DOHH2 (cell line): ENCODE measurements at regions not wholly inside any gene's neighbourhood (a gene's known extent, or its start where the extent isn't known, plus 50 kb on each side); places are given as distances from the start of the nearest gene placed in this dataset.
"Not testable (repeated sequence)": the region's sequence is repeated elsewhere in the genome, so short reads cannot be mapped to it uniquely, and the experiment has no call there.

Source experiments
- H3F3A ChIP-seq: fragments of 200-600 bp; sonication (generic), shearing (Covaris generic); 2 replicates; pipeline ENCODE4 v1.6.0; 2016; ENCODE audit warnings: antibody characterized with exemption, mild to moderate bottlenecking; ENCODE audit not compliant: control insufficient read depth, insufficient read depth
- H3K27ac ChIP-seq: fragments of 200-600 bp; sonication (generic); 2 replicates; pipeline ENCODE4 v1.5.1; 2014; ENCODE audit warnings: low read depth, mild to moderate bottlenecking, low read length, moderate library complexity
- H3K27me3 ChIP-seq: fragments of 200-600 bp; sonication (generic); 2 replicates; pipeline ENCODE4 v1.6.1; 2014; ENCODE audit warnings: mild to moderate bottlenecking, low read length, mixed read lengths; ENCODE audit not compliant: control insufficient read depth
- H3K36me3 ChIP-seq: fragments of 200-600 bp; sonication (generic); 2 replicates; pipeline ENCODE4 v1.6.1; 2014; ENCODE audit warnings: mild to moderate bottlenecking, low read length, moderate library complexity, mixed read lengths; ENCODE audit not compliant: control insufficient read depth
- H3K4me1 ChIP-seq: fragments of 200-600 bp; sonication (generic); 2 replicates; pipeline ENCODE4 v1.6.1; 2014; ENCODE audit warnings: mild to moderate bottlenecking, low read length, mixed read lengths; ENCODE audit not compliant: control insufficient read depth
- H3K4me2 ChIP-seq: fragments of 200-600 bp; sonication (generic); 2 replicates; pipeline ENCODE4 v1.6.0; 2014; ENCODE audit warnings: mild to moderate bottlenecking, low read length, moderate library complexity
- H3K4me3 ChIP-seq: fragments of 200-600 bp; sonication (generic); 2 replicates; pipeline ENCODE4 v1.5.1; 2014; ENCODE audit warnings: mild to moderate bottlenecking, low read length, mixed read lengths
- H3K79me2 ChIP-seq: fragments of 200-600 bp; sonication (generic); 2 replicates; pipeline ENCODE4 v1.6.1; 2014; ENCODE audit warnings: mild to moderate bottlenecking, low read length, mixed read lengths; ENCODE audit not compliant: control insufficient read depth
- H3K9me2 ChIP-seq: fragments of 200-600 bp; sonication (generic); replicated peaks from 2 replicates; pipeline ENCODE4 v1.6.1; 2014; ENCODE audit warnings: mild to moderate bottlenecking, low read length, mixed read lengths; ENCODE audit not compliant: control insufficient read depth
- H3K9me3 ChIP-seq: fragments of 200-600 bp; sonication (generic); 2 replicates; pipeline ENCODE4 v1.6.1; 2014; ENCODE audit warnings: antibody characterized with exemption, low read length, mixed read lengths; ENCODE audit not compliant: control insufficient read depth, insufficient read depth
- H4K20me1 ChIP-seq: fragments of 200-600 bp; sonication (generic); 2 replicates; pipeline ENCODE4 v1.6.0; 2014; ENCODE audit warnings: low read depth, mild to moderate bottlenecking, antibody characterized with exemption, low read length, moderate library complexity; ENCODE audit not compliant: control insufficient read depth, insufficient read depth
- EZH2phosphoT487 ChIP-seq: fragments of 200-600 bp; sonication (generic); IDR thresholded peaks from 2 replicates; pipeline ENCODE4 v1.6.1; 2017; ENCODE audit warnings: borderline replicate concordance, mild to moderate bottlenecking, antibody characterized with exemption, low read length, moderate library complexity, mixed read lengths
- TF ChIP-seq, protein P1 (sequence below): fragments of 200-600 bp; sonication (generic); IDR thresholded peaks from one replicate; pipeline ENCODE4 v1.5.1; 2014; ENCODE audit warnings: antibody characterized with exemption, mild to moderate bottlenecking, low read depth, low read length; ENCODE audit not compliant: poor library complexity, severe bottlenecking

DNA sequence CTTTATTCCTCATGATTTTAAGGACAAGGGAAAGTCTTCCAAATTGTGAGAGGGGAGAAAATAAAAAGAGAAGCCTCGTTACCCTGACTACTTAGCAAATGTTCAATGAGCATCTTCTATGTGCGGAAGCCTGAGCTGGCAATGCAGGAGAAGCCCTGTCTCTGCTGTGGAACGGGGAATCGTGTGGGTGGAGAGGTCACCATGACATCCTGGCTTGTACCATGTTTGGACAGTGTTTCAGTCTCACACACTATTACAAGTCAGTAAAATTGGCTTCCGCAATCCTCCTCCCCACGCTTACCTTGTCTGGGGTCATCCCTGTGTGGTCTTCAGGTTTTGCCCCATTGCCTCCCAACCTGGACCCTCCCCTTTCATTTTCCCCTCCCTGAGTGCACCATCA lies 65.0 kb upstream of the PPM1B start:
- H3K9me3 ChIP-seq, result no peaks in the 10 kb centered on the region
- no peaks in the 10 kb centered on the region for H3K27me3 ChIP-seq
- peaks cover 32% of the 10 kb centered on the region for H3K4me1 ChIP-seq
- H4K20me1 ChIP-seq, result no peaks in the 10 kb centered on the region
- H3K4me2 ChIP-seq, result no peak overlapping the region
- H3K79me2 ChIP-seq, result no peaks in the 10 kb centered on the region
- no peak overlapping the region for H3K27ac ChIP-seq
- no peaks in the 10 kb centered on the region for H3K36me3 ChIP-seq
- no peaks in the 10 kb centered on the region for H3F3A ChIP-seq
- no peaks in the 10 kb centered on the region for H3K9me2 ChIP-seq
- no peak overlapping the region for H3K4me3 ChIP-seq
- TF ChIP-seq EZH2phosphoT487, result no peak
- TF ChIP-seq, protein P1, sequence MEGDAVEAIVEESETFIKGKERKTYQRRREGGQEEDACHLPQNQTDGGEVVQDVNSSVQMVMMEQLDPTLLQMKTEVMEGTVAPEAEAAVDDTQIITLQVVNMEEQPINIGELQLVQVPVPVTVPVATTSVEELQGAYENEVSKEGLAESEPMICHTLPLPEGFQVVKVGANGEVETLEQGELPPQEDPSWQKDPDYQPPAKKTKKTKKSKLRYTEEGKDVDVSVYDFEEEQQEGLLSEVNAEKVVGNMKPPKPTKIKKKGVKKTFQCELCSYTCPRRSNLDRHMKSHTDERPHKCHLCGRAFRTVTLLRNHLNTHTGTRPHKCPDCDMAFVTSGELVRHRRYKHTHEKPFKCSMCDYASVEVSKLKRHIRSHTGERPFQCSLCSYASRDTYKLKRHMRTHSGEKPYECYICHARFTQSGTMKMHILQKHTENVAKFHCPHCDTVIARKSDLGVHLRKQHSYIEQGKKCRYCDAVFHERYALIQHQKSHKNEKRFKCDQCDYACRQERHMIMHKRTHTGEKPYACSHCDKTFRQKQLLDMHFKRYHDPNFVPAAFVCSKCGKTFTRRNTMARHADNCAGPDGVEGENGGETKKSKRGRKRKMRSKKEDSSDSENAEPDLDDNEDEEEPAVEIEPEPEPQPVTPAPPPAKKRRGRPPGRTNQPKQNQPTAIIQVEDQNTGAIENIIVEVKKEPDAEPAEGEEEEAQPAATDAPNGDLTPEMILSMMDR, result no peak

DNA sequence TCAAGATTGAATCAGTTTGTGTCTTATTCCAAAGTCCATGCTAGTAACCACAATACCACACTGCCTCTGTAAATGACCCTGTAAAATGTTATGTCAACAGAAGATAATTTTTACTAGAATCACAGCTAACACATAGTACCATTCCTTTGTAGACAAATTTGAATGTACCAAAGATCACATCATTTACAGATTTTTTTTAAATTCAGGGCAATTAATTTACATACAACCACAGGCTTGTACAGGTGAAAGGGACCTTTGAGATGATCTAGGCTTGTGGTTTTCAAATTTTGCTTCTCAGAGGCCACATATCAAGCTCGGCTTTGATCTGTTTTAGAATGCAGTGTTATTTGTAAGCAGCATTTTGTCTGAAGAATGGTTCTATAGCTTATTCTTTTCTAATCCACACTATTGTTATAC lies 63.8 kb upstream of the PPM1B start:
- H3K9me2 ChIP-seq, result no peaks in the 10 kb centered on the region
- peaks cover 32% of the 10 kb centered on the region for H3K4me1 ChIP-seq
- no peak overlapping the region for H3K4me2 ChIP-seq
- no peaks in the 10 kb centered on the region for H3F3A ChIP-seq
- no peak overlapping the region for H3K27ac ChIP-seq
- H3K27me3 ChIP-seq, result no peaks in the 10 kb centered on the region
- no peaks in the 10 kb centered on the region for H3K9me3 ChIP-seq
- H3K4me3 ChIP-seq, result no peak overlapping the region
- H3K36me3 ChIP-seq, result no peaks in the 10 kb centered on the region
- H4K20me1 ChIP-seq, result no peaks in the 10 kb centered on the region
- H3K79me2 ChIP-seq, result no peaks in the 10 kb centered on the region
- TF ChIP-seq EZH2phosphoT487, result no peak
- TF ChIP-seq, protein P1, result no peak

DNA sequence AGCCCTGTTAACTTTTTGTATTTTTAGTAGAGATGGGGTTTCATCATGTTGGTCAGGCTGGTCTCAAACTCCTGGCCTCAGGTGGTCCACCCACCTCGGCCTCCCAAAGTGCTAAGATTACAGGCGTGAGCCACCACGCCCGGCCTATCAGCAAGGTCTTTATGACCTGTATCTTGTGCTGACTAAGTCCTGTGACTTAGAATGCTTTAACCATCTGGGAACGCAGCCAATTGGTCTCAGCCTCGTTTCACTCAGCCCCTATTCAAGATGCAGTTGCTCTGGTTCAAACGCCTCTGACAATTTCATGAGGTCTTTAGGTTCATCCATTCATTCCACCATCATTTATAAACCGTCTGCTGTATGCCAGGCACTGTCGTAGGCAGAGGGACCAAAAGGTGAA lies 62.2 kb upstream of the PPM1B start:
- H3K4me3 ChIP-seq, H3K36me3 ChIP-seq, H3F3A ChIP-seq, H3K27me3 ChIP-seq, H3K9me2 ChIP-seq, H3K27ac ChIP-seq, H3K79me2 ChIP-seq, H3K9me3 ChIP-seq, H4K20me1 ChIP-seq, H3K4me2 ChIP-seq: not testable (repeated sequence)
- peaks cover 21% of the 10 kb centered on the region for H3K4me1 ChIP-seq

DNA sequence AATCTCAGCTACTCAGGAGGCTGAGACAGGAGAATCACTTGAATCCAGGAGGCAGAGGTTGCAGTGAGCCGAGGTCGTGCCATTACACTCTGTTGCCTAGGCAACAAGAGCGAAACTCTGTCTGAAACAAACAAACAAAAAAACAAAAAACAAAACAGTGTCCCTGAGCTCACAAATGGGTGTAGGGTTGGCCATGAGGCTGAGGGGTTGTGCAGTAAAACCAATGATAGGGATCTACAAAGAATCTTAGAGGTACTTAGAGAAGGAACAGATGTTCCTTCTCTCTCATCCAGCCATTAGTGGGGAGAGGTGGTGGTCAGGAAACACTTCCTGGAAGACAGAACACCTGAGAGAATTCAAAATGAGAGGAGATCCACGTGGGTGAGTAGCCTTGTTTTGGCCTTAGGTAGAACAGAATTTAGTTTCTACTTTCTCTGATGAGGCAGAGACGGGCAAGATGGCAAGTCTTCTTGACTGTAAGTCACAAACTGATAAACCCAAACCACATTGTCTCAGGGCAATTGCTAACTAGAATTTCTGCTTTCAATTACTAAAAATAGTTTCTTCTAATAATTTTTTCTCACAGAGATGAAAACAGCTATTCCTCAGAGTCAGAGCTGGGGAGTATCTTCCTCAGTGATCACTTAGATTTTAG lies 61.5 kb upstream of the PPM1B start:
- no peaks in the 10 kb centered on the region for H3K9me2 ChIP-seq
- H3K4me1 ChIP-seq, result peaks cover 21% of the 10 kb centered on the region
- H3K79me2 ChIP-seq, result no peaks in the 10 kb centered on the region
- no peaks in the 10 kb centered on the region for H3K27me3 ChIP-seq
- no peaks in the 10 kb centered on the region for H4K20me1 ChIP-seq
- no peaks in the 10 kb centered on the region for H3F3A ChIP-seq
- H3K9me3 ChIP-seq, result no peaks in the 10 kb centered on the region
- no peaks in the 10 kb centered on the region for H3K36me3 ChIP-seq
- TF ChIP-seq EZH2phosphoT487, result no peak
- TF ChIP-seq, protein P1, result no peak
- no peak overlapping the region for H3K4me3 ChIP-seq
- peak overlapping the region; percentile 32 for H3K4me2 ChIP-seq
- no peak overlapping the region for H3K27ac ChIP-seq
